Daoy (cell line): ENCODE measurements at regions not wholly inside any gene's neighbourhood (a gene's known extent, or its start where the extent isn't known, plus 50 kb on each side); places are given as distances from the start of the nearest gene placed in this dataset.

Experiments used
- DNase-seq: peaks from one replicate; pipeline ENCODE4 v3.0.0-alpha.2; 2015; ENCODE audit warnings: low read depth

- DNase-seq = no peak
Observed at GRCh38 chr10:61142987-61143386, 199.0 kb upstream of the RHOBTB1 start.

GRCh38 chr10:61140765-61141392 is 196.9 kb upstream of the RHOBTB1 start:
- DNase-seq = peak; percentile 32

- no peak for DNase-seq
Observed at GRCh38 chr10:61139592-61139953, 195.6 kb upstream of the RHOBTB1 start.

- DNase-seq = no peak
Observed at GRCh38 chr10:61138708-61139591, 195.0 kb upstream of the RHOBTB1 start.

GRCh38 chr10:61136139-61136538 is 192.2 kb upstream of the RHOBTB1 start:
- DNase-seq = peak; percentile 45

DNA sequence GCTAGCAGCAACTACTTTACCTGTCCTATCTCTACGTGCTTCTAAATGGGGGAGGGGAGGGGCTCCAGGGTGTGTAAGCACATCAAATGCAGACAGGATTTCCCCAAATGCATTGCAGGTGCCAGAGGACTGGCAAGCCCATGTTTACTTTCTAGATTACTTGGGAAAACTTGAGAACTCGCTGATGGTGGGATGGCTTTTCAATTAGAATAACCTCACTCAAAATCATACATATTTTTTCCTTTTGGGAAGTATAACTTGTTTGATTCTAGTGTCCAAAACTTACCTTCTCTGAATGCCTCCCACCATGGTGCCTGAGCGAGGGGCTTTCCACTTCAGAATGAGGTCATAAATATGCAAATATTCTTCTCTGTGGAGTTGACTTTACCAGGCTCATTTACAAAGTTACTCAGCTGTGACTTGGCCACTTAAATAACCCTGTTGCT is 191.3 kb upstream of the RHOBTB1 start:
- DNase-seq = peak; percentile 27

- no peak for DNase-seq
Observed at GRCh38 chr10:61130366-61130765, 186.4 kb upstream of the RHOBTB1 start.

- no peak for DNase-seq
Observed at GRCh38 chr10:61128196-61128595, 184.2 kb upstream of the RHOBTB1 start.

- no peak for DNase-seq
Observed at GRCh38 chr10:61125560-61126170, 181.7 kb upstream of the RHOBTB1 start.

GRCh38 chr10:61124756-61125530 is 181.0 kb upstream of the RHOBTB1 start:
- DNase-seq = no peak

DNA sequence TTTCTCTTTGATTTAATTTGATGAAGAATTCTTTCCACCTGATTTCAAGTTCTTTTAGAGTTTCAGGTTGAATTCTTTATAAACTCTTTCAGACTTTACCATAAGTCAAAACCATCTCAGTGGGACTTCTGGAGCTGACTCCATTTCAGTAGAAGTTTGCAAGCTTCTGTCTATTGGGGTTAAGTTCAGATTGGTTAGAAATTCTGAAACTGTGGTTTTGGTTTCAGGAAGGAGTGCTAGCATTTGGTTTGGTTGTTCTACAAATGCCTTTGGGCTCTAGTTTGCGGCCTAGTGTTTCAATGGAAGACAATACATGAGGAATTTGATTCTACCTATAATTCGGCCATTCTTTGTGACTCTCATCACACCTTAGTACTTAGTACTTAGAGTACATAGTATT is 176.8 kb upstream of the RHOBTB1 start:
- no peak for DNase-seq

- no peak for DNase-seq
Observed at GRCh38 chr10:61119573-61119972, 175.6 kb upstream of the RHOBTB1 start.

- no peak for DNase-seq
Observed at GRCh38 chr10:61115897-61116296, 171.9 kb upstream of the RHOBTB1 start.

- no peak for DNase-seq
Observed at GRCh38 chr10:61112771-61113170, 168.8 kb upstream of the RHOBTB1 start.

DNA sequence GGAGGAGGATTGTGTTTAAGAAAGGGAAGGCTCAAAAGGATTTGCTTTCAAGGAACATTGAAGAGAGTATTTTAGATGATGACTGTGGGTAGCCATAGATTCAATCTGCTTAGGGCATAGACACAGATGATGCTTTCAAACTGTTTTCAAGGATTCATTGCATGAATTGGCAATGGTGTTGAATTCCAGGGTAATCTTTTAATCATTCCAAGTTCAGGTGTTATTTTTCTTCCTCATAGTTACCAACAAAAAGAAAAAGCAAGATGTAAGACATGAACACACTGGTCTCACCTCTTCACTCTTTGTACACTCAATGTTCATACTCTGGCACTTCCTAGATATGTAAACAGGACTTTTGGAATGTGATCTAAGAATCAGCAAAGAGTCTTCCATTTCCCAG is 167.0 kb upstream of the RHOBTB1 start:
- DNase-seq = no peak

- no peak for DNase-seq
Observed at GRCh38 chr10:61110188-61110844, 166.3 kb upstream of the RHOBTB1 start.

GRCh38 chr10:61108915-61109314 is 164.9 kb upstream of the RHOBTB1 start:
- peak; percentile 2 for DNase-seq

- DNase-seq = no peak
Observed at GRCh38 chr10:61100887-61101286, 156.9 kb upstream of the RHOBTB1 start.

- DNase-seq = no peak
Observed at GRCh38 chr10:61099756-61100155, 155.8 kb upstream of the RHOBTB1 start.

DNA sequence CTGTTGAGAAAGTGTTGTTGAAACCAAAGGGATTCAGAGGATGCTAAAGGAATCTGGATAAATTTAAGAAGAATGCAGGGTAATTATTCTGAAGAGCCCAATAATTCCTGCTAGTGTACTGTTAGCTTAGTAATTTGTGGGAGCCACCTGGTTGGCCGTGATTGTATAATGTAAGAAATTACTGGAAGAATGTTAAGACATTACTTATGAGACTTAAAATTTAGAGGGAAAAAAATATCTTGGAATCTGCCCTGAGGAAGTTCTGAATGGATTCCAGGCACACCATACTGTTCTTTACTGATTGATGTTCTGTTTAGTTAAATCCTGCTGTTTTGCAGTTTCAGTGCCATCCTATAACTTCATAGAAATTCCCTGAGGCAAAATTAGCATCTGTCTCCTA is 155.0 kb upstream of the RHOBTB1 start:
- no peak for DNase-seq

DNA sequence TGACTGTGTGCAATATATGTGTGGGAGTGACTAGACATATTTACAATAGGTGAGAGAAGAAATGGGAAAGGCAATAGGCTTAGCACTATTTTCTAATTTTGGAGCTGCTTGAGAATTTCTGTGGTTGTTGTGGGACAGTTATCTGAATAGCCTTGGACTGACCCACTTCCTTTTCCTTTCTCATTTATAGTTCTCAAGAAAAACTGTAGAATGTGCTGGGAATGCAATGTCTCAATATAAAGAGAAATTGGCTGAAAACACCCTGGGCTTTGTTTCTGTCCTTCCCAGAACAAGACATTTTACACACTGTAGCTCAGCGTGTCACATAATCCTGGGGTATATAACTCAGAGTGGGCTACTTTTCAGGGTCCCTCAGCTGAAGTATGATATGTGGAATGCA is 153.0 kb upstream of the RHOBTB1 start:
- DNase-seq = no peak

- DNase-seq = no peak
Observed at GRCh38 chr10:61096056-61096455, 152.1 kb upstream of the RHOBTB1 start.
